NCI-H1092 (cell line): ENCODE measurements at regions not wholly inside any gene's neighbourhood (a gene's known extent, or its start where the extent isn't known, plus 50 kb on each side); places are given as distances from the start of the nearest gene placed in this dataset.

Experiments
- DNase-seq: peaks from one replicate; lab custom pipeline; 2025; lab: John Stamatoyannopoulos, UW

DNA sequence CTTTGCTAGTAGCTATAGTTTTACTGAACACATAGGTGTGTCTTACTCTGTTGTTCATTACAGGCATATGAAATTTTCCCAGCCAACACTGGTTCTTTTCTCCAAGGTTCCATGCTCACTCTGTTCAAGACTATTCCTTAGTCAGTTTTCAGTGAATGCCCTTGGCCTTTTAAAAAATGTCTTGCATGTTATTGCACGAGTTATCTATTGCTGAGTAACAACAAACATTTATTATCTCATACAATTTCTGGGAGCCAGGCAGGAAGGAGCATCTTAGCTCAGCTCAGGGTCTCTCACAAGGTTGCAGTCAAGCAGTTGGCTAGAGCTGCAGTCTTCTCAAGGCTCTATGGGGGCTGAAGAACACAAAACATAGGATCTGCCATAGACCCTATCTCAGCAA lies 223.5 kb downstream of the BTG1 start:
- DNase-seq, result no peak

DNA sequence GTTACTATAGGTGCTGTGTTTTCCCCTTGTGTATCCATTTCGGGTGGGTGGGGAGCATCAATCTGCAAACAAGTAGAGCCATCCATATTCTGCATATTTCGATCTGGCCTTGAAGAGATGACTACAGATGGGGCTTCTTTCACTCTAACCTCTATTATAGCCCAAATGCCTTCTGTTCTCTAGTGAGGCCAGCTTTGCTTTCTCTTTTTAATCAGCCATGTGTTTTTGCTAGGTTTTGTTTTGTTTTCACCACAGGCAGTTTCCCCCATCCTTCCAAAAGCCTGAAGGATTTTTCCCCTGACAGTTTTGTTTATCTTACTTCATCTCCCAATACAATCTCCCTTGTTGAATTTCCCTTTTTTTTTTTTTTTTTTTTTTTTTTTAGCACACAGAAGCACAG lies 224.1 kb downstream of the BTG1 start:
- DNase-seq, result no peak

DNA sequence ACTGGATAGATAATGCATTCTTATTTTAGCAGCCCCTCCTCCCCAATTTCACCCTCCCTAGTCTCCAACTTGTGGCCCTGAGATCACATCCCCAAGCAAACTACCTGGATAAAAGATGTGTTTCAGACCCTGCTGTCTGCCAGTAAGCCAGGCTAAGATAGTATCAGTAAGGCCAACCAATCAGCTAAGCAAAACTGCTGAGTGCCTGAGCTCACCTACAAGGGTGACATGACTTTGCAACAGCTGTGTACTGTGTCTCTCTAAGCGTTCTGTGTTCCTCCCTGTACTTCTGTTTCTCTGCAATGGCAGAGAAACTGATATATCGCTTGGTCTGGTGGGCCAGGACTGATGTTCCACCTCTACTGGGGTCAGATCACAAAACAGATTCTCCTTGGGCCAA lies 224.9 kb downstream of the BTG1 start:
- DNase-seq, result no peak

DNA sequence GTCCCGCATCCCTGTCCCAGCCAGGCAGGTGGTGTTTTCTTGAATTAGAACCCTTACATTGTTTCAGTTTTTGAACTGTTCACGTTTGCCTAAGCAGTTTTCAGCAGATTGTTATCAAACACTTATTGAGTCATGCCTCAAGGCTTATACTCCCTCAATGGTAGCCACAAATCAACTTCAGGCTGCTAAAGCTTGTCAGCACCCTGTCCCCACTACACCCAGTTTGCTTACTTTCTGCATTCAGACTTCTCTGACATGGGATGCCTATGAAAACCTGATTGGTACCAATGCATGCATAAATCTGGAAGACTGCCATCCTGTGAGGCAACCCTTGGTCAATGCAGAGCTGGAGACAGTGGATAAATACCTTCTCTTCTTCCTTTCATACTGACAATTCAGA lies 225.4 kb downstream of the BTG1 start:
- DNase-seq, result no peak

DNA sequence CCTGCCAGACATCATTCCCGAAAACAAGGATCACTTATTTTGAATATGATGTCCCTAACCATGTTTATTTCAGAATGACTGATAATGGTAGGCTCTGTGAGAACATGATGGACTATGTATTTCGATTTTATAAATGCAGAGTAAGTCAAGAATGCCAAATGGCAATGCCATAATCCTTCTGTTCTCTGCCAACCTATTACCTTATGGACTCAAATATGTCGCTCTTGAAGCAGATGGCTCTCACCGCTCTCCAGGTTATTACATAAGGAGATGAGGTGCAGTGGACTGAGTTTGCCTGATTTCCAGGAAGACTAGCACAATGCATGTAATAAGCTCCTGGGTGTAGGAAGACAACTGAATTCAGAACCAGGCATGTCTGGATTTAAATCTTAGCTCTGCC lies 227.2 kb downstream of the BTG1 start:
- no peak for DNase-seq

DNA sequence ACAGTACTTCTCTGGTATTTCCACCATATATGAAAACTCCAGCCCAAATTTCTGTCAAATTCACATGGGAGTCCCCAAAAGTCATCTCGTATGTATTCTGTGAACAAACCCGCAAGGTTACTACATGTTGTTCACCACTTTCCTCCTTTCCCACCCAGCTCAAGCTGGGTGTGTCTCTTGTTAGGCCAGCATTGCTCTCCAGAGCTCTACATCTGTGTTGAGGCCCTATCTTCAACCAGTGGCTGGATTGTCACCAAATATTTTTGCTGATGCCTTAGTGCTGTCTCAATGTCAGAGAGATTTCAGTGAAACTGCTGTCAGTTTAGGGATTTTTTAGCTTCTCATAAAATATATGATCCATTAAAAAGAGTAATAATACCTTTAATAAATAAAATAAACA lies 230.9 kb downstream of the BTG1 start:
- DNase-seq, result no peak

DNA sequence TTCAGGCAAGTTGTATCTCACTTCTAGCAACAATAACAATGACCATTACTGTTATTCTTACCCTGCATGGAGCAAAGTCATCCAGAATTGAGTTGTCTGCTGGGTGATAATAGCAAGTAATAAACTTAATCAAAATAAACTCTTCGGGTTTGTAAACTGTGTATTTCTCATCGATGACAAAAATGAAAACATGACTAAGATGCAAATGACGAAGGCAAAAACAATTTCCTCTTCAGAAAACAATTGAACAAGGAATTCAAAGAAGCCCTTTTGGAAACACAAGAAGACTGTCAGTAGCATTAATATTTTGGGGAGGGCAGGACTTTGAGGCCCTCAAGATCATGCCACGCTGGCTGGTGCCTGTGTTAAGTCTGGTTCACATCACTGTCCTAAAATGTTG lies 232.0 kb downstream of the BTG1 start:
- DNase-seq, result no peak

DNA sequence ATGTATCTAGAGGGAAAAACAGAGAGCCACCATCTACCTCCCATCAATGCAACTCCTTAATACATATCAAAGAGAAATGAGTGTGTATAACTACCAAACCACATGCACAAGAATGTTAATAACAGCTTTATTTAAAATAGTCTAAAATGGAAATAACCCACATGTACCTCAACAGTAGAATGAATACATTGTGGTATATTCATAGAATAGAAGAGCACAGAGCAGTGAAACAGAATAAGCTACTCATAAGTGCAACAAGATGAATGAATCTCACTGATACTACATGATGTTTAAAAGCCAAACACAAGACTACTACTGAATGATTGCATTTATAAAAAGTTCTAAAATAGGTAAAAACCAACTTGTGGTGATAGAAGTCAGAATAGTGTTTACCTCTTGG lies 232.5 kb downstream of the BTG1 start:
- no peak for DNase-seq

DNA sequence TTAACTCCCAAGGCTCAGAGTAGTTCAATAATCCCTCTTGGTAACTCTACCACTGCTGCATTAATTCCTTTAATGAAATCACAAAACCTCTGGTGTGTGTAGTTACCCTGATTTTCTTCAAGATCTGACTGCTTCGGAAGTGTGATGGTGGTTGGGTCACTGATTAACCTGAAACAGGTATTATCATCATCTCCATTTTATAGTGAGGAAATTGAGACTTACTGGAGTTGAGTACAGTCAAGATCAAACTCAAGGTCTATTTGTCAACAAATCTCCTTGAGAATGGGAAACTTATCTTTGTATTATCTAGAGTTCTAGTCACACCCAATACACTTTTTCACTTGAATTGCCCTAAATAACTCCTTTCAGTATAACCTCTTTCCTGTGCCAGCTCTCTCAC lies 233.5 kb downstream of the BTG1 start:
- no peak for DNase-seq

DNA sequence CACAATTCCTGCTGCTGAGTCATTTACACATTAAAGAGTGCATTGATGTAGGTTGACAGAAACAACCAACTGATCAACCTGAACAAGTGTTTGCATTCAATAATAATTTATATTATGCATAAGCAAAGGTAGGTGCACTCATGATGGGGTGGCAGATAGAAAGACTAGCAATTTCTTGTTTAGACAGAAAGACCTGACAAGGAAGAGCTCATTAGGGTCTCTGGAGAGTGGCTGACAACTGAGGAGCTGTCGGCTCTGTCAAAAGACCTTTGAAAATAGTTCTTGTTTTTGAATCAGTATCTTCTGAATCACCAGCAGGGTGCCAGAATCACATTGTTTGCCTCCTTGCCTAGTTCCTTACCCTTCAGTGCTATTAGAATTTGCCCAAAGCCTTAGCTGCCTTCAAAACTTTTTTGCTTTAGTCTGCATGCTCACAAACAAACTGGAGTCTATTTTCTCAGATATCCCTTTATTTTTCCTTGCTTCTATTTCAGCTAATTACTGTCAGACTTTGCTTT lies 234.7 kb downstream of the BTG1 start:
- DNase-seq, result no peak

DNA sequence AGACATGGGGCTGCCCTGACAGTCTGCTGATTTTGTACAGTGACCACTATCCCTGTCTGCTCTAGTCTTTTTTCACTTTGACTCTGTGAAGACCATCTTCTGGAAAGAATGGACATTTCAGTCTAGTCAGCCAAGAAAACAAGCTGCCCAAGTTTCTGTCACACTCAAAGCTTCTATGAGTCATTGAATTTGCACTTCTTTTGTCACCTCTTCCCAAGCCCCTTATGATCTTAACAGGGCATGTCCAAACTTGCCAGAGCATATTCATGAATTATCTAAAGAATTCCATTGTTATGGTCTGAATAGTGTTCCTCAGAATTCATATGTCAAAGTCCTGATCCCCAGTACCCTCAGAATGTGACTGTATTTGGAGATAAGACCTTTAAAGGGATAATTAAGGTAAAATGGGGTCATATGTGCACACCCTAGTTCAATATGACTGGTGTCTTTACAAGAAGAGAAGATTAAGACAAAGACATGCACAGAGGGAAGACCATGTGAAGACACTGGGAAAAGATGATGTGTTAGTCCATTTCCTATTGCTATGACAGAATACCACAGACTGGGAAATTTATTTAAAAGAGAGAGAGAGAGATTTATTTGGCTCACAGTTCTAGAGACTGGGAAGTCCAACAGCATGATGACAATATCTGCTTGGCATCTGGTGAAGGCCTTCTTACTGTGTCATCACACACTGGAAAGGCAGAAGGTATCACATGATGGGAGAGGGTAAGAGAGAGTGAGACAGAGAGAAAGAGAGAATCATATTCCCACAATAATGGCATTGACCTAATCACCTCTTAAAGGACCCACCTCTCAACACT lies 242.6 kb downstream of the BTG1 start:
- no peak for DNase-seq

DNA sequence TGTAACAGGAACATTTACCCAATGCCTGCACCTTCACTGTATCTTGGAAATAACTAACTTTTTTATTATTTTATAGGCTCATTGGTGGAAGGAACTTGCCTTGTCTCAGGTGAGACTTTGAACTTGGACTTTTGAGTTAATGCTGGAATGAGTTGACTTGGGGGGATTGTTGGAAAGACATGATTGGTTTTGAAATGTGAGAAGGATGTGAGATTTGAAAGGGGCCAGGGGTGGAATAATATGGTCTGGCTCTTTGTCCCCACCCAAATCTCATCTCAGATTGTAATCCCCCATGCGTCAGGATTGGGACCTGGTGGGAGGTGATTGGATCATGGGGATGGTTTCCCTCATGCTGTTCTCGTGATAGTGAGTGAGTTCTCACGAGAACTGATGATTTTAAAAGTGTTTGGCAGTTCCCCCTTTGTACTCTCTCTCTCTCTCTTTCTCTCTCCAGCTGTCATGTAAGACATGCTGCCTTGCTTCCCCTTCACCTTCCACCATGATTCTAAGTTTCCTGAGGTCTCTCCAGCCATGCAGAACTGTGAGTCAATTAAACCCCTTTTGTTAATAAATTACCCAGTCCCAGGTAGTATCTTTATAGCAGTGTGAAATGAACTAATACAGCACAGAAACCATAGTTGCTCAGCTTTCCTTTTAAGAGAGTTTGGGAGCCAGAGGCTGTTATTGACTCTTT lies 244.1 kb downstream of the BTG1 start:
- DNase-seq, result no peak

DNA sequence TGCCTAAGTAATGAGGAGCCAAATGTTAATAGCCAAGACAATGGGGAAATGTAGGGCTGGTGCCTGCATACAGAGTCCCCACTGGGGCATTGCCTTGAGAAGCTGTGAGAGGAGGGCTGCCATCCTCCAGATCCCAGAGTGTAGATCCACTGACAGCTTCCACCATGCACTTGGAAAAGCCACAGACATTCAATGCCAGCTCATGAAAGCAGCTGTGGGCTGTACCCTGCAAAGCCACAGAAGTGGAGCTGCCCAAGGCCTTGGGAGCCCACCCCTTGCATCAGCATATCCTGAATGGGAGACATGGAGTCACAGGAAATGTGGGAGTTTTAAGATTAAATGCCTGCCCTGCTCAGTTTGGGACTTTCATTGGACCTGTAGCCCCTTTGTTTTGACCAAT lies 244.7 kb downstream of the BTG1 start:
- no peak for DNase-seq

DNA sequence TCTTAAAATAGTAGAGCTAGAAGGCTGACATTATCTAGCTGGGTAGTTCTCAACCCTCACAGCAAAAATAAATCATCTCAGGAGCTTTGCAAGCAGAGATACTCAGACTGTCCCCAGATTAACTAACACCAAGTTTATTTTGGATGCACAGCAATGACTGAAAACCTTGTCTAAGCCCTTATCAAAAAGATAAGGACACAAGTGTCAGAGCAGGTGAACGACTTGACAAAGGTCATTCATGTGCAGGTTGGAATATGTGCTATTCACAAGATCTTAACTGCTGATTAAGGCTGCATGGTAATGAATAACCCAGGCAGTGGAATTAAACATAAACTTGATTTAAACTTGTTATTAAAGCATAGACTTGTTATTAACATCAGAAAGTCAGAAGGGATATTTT lies 246.6 kb downstream of the BTG1 start:
- no peak for DNase-seq

DNA sequence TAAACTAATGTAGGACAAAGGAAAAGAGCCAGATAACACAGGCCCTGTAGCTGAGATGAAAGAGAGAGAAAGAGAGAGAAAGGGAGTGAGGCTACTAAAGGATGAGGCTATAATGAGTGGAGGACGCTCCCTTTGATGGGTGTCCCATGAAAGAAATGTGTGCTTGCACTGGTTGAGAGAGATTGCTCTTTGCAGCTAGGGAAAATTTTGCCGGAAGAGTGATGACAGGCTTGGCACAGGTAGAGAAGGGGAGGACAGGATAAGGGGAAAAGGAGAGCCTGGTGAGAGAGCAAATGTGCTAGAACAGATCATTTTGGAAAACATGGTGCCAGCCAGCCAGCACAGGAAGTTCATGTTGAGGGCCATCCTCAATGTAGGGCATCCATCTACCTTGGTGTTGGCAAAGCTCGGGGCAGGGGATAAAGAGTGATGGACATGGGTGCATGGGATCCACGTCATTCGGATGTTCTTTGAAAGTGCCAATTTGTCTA lies 248.6 kb downstream of the BTG1 start:
- no peak for DNase-seq

DNA sequence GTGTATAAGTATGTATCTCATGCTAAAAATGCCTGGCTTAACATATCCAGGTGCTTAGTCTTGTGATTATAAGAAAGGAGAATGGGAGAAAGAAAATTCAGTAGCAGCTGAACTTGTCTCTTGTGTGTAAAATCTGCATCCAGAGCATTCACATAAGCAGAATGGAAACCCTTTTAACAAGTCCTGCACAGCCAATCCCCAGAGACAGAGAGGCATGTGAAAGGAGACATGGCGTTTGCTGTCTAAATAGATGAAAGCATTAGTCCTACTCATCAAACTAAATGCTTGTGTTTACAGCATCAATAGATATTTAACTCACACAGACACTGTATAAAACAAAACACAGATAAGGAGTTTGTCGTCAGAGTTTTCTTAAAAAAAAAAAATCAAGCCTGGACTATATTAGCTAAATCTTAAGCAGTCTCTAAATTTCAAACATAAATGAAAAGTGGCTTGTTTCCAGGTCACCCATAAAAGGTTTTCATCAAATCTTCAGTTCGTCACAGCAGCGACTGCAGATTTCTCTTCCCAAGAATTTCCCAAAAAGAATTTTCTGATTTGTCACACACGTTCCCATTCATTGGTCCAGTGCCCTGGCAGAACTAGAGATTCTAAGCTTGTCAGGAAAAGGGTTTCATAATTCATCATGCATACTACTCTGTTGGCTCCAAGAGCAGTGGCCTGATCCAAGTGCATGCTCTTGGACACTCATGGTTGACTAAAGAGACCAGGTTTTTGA lies 249.2 kb downstream of the BTG1 start:
- no peak for DNase-seq

DNA sequence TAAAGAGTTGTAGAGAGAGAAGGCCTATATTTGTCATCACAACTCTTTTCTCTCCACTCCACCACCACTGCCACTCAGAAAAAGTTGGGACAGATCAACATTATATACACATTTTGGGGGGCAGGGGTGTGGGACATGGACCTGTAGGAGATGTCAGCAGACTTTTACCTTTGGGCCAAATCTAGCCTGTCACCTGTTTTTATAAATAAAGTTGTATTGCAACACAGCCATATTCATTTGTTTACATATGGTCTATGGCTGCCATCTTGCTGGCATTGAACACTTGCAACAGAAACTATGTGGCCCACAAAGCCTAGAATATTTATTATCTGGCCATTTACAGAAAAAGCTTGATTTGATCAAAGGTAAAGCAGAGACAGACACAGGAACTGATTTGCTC lies 250.7 kb downstream of the BTG1 start:
- no peak for DNase-seq

DNA sequence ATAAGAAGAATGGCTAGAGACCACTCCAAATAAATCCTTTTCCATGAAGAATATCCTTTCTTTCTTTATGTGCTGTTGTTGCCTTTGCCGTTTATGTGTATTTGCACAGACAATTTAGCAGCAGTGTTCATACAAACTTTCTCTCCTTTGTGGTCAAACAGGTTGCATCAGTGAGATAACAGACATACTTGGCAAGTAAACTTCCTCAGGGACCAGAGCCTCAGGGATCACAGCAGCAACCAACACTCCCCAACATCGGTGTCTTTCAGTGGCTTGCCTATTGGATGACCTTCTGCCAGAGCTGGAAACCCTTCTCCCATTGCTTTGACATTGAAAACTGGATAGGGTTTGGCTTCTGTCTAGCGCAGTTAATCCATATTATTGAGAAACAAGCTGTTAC lies 252.2 kb downstream of the BTG1 start:
- no peak for DNase-seq

DNA sequence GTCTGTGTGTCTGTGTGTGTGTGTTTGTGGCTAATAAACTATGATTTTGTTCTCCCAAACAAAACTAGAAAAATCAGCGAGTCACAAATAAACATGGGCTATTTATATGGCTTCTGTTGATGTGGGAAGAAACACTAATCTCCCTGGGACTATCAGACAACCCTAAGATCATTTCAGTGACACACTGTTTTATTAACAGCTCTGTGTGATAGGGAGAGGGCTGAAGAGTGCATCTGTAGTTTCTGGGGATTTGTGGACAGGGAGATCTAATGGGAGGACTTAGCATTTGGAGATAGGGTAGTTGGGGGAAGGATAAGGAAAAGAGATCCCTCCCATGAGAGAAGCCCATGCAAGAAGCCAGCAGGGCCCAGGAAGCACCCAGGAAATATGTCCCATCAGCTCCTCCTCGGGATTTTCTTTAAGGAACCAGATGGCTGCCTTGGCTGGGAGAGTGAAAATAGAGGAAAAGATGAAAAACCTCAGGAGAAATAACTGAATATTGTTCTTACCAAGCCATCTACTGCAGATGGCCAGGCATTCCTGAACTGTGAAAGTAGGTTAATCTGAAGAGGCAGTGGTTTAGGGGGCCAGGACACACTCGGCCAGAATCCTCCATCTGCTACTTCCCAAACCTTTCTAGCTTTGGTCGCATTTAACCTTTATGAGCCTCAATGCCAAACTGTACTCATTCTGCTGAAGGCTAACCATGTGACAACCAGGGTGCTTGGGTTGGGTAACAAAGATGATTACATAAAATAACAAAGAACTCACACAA lies 253.4 kb downstream of the BTG1 start:
- DNase-seq, result no peak

DNA sequence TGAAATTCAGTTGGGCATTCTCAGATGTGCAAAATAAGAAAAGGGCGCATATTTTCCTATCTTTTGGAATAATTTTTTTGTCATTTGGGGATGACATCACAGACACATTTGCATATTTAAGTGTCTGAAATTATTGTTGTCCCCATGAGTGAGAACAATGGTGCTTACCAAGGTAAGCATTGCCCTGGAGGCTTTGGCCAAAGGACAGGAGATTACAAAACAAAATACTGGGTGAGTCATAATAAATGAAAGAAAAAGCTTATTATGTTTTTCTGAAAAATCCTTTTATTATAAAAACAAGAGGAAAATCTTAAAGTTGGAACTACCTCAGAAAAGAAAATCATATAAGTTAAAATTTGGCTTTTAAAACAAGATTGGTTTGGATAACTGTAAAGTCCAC lies 254.9 kb downstream of the BTG1 start:
- no peak for DNase-seq

DNA sequence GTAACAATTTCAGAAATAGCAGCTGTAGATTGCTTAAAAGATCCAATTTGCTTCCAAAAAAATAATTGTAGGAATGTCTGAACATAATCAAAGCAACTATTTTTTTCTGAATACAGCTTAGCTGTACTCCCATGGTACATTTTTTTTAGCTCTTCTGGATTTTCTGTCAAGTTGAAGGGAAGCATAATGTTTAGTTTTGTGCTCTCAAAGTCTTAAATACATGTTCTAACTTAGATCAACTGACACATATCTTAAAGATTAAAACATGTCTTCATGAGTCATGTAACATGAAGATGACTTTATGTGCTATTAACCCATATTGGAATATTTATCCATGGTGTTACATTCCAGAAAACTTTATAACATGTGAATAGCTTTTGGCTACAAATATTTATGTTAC lies 255.7 kb downstream of the BTG1 start:
- DNase-seq, result no peak

DNA sequence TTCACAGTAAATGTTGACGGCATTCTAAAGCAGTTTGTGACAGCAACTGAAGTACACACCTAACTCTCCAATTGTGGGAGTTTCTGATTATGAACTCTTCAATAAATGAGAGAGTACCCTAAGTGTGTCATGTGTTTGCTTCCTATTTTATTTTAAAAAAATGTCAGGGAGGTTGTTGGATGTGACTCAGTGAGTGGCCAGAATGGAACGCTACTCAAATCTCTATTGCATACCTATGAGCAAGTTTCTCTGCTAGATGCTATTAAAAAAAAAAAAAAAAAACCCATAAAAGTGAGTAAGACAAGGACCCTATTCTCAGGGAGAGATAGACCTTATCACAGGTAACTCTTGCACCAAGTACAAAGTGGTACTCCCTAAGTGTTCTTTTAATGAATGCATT lies 256.6 kb downstream of the BTG1 start:
- no peak for DNase-seq
